ENCODE measurements at regions not wholly inside any gene's neighbourhood (a gene's known extent, or its start where the extent isn't known, plus 50 kb on each side); places are given as distances from the start of the nearest gene placed in this dataset. TPM values are rescaled to one million over a fixed set of nuclear protein-coding genes. Genes with fewer than 3 reads are reported as not detected.

- ATAC-seq (ENCODE audit: low read depth): no peak
- Histone ChIP-seq H3K27me3 (replicated peaks in 1 of 4; ENCODE audit: control extremely low read depth in 1 of 4, control insufficient read depth in 3 of 4, insufficient read depth in 4 of 4, low read length in 3 of 4) (no peaks in the 10 kb centered on the region), H2AFZ (ENCODE audit: insufficient read depth, low read depth, low read length, poor library complexity, severe bottlenecking) (no peak overlapping the region), H3K9me3 (ENCODE audit: control extremely low read depth in 1 of 3, control insufficient read depth in 2 of 3, insufficient read depth in 1 of 3, low read length in 2 of 3) (peaks cover 0 to 65% (median 0%) of the 10 kb centered on the region in 3 donors), H3K4me2 (replicated peaks; ENCODE audit: low read depth, low read length, poor library complexity, severe bottlenecking) (no peak overlapping the region), H3K36me3 (replicated peaks in 1 of 2; ENCODE audit: control extremely low read depth in 1 of 2, control insufficient read depth in 1 of 2, extremely low read depth in 1 of 2, insufficient read depth in 2 of 2, low read length in 1 of 2) (no peaks in the 10 kb centered on the region), H3K4me3 (ENCODE audit: control extremely low read depth in 1 of 5, extremely low read depth in 1 of 5, insufficient read depth in 1 of 5, low read depth in 2 of 5, low read length in 4 of 5) (no peak overlapping the region), H3K27ac (ENCODE audit: low read length in 2 of 2) (no peak overlapping the region), H3K79me2 (ENCODE audit: control insufficient read depth, insufficient read depth, low read length) (no peaks in the 10 kb centered on the region), H3K9ac (ENCODE audit: low read length) (no peak overlapping the region), H3K4me1 (ENCODE audit: control insufficient read depth in 2 of 2, insufficient read depth in 2 of 2, low read length in 2 of 2) (no peaks in the 10 kb centered on the region), H4K20me1 (ENCODE audit: control insufficient read depth, insufficient read depth, low read length, poor library complexity, severe bottlenecking) (no peaks in the 10 kb centered on the region)
- CTCF ChIA-PET: no interaction called here
- H3K4me3 Mint-ChIP-seq: no peak overlapping the region
- no peaks in the 10 kb centered on the region for H3K4me1 Mint-ChIP-seq
- 93% methylated on average over 2 of the region's 5 CpGs for WGBS (ENCODE audit: insufficient coverage)
- H3K9me3 Mint-ChIP-seq (ENCODE audit: insufficient read depth): peaks cover 8% of the 10 kb centered on the region
- H3K27ac Mint-ChIP-seq: no peak overlapping the region
- intact Hi-C loops (cut with micrococcal nuclease): no loop called here
- DNase-seq: no peak
- no peaks in the 10 kb centered on the region for H3K27me3 Mint-ChIP-seq
- POLR2A ChIA-PET: no interaction called here
- TF ChIP-seq CTCF (IDR thresholded peaks at IDR 0.05): no peak
- no peak for TF ChIP-seq EZH2 (IDR thresholded peaks at IDR 0.05; ENCODE audit: borderline replicate concordance, insufficient read depth, low read depth, low read length, poor library complexity, severe bottlenecking)
These were observed 50.0 kb upstream of the ZNF716 start for GRCh38 chr7:57399972-57400371.

Small RNA genes in the stretch of these regions (small RNA-seq; reads per million reads assigned to genes)
- gene RNU7-157P (ENCODE audit: insufficient read length, low read depth, low replicate concordance): not detected
